ENCODE measurements at regions not wholly inside any gene's neighbourhood (a gene's known extent, or its start where the extent isn't known, plus 50 kb on each side); places are given as distances from the start of the nearest gene placed in this dataset.

DNA sequence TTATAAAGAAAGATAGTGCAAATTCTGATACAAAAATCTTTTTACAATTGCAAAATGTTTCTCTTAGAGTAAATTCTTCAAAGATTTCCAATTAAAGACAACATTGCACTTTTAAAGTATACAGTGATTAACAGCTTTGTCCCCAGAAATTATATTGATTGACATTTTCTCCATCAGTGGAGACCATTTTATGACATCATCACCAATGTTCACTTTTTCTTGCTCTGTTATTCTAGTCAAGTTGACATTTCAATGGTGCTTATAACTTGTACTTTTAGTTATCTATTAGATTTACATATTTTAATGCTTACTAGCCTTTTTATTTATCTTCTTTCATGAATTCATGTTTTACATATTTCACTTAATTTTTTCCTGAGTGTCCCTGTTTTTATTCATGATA lies 524.8 kb downstream of the HAO1 start:
- DNase-seq = no peak

DNA sequence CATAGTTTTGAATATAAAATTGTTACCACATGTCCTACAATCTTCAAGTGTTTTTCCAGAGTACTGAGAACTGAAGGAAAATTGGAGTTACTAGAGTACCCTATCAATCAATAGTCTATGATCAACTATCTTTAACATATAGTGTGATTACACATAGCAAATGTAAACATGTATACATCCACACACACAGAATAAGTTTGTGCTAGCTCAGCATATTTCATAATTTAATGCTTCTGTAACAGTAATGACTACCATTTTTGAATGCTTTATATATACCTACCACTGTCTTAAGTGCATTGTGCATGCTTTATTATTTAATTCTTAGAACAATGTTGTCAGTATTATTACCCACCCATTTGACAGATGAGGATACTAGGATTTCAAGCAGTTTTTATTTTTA lies 523.9 kb downstream of the HAO1 start:
- DNase-seq = no peak
- Mint-ChIP-seq H3K9me3 (peaks cover 0 to 3% of the 10 kb centered on the region in 2 donors), H3K4me3 (no peak overlapping the region), H3K4me1 (no peaks in the 10 kb centered on the region), H3K27ac (no peak overlapping the region), H3K27me3 (no peaks in the 10 kb centered on the region)
- no peak for ATAC-seq

More for the DNA sequence above, 524.8 kb downstream of the HAO1 start:
- Mint-ChIP-seq H3K27me3 (no peaks in the 10 kb centered on the region), H3K4me1 (no peaks in the 10 kb centered on the region), H3K9me3 (no peaks in the 10 kb centered on the region), H3K4me3 (no peak overlapping the region), H3K27ac (no peak overlapping the region)
- ATAC-seq = no peak

DNA sequence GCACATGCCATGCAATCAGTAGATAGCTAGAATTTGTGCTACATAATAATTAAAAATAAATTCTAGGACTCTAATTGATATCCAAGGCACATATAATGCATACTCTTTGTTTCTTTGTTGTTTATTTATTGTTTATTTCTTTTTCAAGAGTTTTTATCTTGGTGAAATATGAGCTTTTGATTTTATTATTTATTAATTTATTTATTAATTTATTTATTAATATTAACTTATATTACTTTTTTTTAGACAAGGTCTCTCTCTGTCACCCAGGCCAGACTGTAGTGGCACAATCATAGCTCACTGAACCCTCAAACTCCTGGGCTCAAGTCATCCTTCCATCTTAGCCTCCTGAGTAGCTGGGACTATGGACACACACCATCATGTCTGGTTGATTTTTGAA lies 519.9 kb downstream of the HAO1 start:
- Mint-ChIP-seq H3K27ac (no peak overlapping the region), H3K9me3 (peaks cover 0 to 5% of the 10 kb centered on the region in 2 donors), H3K27me3 (no peaks in the 10 kb centered on the region), H3K4me1 (no peaks in the 10 kb centered on the region), H3K4me3 (no peak overlapping the region)
- DNase-seq (no peak), ATAC-seq (no peak)

DNA sequence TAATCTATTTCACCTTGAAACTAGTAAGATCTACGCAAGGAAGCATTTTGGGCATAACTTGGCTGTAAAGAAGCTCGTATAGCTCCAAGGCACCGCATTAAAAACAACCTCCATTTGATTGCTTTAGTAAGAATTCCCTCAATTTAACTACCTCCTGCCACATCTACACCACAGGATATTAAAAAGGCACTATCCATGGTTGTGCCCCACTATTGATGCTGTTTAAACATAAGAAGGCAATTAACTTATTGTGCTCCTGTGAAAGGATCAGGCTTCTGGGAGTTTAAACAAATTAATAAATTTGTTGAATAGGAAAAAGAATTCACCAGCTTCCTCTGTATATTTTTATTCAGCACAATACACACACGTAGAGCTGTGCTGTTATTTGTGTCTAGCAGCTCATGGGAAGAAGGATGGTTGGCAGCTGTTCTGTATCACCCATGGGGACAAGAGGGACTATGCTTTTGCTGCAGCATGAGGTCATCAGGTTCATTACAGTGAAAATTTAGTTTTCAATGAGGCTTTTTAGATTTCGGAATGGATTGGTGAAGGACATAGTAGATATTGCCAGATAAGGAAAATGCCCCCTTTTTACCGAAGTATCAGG lies 513.3 kb downstream of the HAO1 start:
- Mint-ChIP-seq H3K4me3 (no peak overlapping the region), H3K9me3 (no peaks in the 10 kb centered on the region), H3K27ac (no peak overlapping the region), H3K4me1 (no peaks in the 10 kb centered on the region), H3K27me3 (no peaks in the 10 kb centered on the region)
- ATAC-seq (no peak), DNase-seq (no peak)

DNA sequence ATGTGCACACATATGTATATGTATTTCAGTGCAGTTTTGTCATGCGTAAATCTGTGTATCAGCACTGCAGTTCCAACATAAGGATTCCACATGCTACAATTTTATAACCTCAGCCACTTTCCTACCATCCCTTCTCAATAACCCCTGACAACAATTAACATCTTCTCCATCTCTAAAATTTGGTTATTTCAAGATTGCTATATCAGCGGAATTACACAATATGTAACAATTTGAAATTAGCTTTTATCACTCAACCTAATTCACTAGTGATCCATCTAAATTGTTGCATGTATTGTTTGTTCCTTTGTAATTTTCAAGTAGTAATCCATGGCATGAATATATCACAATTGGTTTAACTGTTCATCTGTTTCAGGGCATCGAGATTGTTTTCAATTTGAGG lies 511.3 kb downstream of the HAO1 start:
- DNase-seq = no peak
- no peak overlapping the region for H3K4me3 Mint-ChIP-seq
- no peaks in the 10 kb centered on the region for H3K4me1 Mint-ChIP-seq
- no peaks in the 10 kb centered on the region for H3K9me3 Mint-ChIP-seq
- no peak for ATAC-seq
- no peak overlapping the region for H3K27ac Mint-ChIP-seq
- no peaks in the 10 kb centered on the region for H3K27me3 Mint-ChIP-seq

DNA sequence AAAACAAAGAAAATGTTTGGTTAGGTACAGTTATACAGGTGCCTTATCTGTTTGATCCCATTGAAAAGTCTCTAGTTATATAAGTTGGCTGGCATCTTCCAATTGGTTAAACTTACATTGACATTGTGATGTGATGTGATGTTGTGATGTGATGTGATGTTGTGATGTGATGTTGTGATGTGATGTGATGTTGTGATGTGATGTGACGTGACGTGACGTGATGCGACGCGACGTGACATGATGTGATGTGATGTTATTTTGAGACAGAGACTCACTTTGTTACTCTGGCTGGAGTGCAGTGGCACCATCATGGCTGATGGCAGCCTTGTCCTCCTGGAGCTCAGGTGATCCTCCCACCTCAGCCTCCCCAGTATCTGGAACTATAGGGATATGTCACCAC lies 507.6 kb downstream of the HAO1 start:
- no peak for ATAC-seq
- Mint-ChIP-seq H3K27ac (no peak overlapping the region), H3K9me3 (no peaks in the 10 kb centered on the region), H3K4me3 (no peak overlapping the region), H3K27me3 (no peaks in the 10 kb centered on the region), H3K4me1 (no peaks in the 10 kb centered on the region)
- no peak for DNase-seq

DNA sequence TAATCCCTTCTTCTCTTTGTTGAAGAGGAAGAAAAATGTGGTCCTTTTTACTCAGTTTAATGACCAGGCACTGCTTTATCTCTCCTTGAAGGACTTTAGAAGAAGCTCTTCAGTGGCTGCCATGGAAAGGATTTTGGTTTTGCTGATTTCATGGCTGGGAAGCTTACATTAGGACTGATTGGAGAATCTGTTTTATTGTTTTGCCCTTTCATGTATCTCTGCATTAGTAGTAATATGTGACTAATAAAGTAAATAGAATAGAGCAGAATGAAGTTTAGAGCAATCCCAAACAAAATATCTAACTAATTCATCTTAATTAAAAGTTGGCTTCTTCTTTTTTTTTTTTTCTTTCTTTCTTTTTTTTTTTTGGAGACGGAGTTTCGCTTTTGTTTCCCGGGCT lies 502.9 kb downstream of the HAO1 start:
- DNase-seq (no peak), ATAC-seq (no peak)
- no peak overlapping the region for H3K4me3 Mint-ChIP-seq
- peaks cover 0 to 8% of the 10 kb centered on the region in 2 donors for H3K9me3 Mint-ChIP-seq
- no peaks in the 10 kb centered on the region for H3K27me3 Mint-ChIP-seq
- H3K4me1 Mint-ChIP-seq = no peaks in the 10 kb centered on the region
- H3K27ac Mint-ChIP-seq = no peak overlapping the region

DNA sequence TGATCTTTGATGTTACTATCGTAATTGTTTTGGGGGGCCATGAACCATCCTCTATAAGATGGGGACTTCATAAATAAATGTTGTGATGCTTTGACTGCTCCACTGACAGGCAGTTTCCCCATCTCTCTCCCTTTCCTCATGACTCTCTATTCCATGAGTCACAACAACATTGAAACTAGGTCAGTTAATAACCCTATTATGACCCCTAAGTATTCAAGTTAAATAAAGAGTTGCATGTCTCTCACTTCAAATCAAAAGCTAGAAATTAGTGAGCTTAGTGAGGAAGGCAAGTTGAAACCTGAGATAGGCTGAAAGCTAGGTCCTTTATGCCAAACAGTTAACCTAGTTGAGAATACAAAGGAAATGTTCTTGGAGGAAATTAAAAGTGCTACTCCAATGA lies 491.0 kb downstream of the HAO1 start:
- H3K4me1 Mint-ChIP-seq = no peaks in the 10 kb centered on the region
- ATAC-seq (no peak), DNase-seq (no peak)
- H3K9me3 Mint-ChIP-seq = no peaks in the 10 kb centered on the region
- H3K27me3 Mint-ChIP-seq = no peaks in the 10 kb centered on the region
- H3K27ac Mint-ChIP-seq = no peak overlapping the region
- H3K4me3 Mint-ChIP-seq = no peak overlapping the region

DNA sequence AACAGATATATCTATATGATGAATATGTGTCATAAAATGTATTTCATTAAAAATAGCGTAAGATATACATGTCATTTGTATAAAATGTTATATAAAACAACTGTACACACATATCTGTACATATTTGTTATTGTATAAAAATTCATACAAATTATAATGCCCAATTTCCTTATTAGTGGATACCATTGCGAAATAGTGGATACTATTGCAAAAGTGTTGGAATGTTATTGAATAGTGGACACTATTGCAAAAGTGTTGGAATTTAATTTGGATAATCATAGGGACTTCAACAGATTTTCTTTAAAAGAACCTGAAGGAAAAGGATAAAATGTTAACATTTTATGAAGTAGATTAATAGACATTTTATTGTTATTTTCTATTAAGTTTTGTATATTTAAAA lies 487.4 kb downstream of the HAO1 start:
- Mint-ChIP-seq H3K9me3 (no peaks in the 10 kb centered on the region), H3K4me3 (no peak overlapping the region), H3K4me1 (no peaks in the 10 kb centered on the region), H3K27ac (no peak overlapping the region), H3K27me3 (no peaks in the 10 kb centered on the region)
- ATAC-seq (no peak), DNase-seq (no peak)

DNA sequence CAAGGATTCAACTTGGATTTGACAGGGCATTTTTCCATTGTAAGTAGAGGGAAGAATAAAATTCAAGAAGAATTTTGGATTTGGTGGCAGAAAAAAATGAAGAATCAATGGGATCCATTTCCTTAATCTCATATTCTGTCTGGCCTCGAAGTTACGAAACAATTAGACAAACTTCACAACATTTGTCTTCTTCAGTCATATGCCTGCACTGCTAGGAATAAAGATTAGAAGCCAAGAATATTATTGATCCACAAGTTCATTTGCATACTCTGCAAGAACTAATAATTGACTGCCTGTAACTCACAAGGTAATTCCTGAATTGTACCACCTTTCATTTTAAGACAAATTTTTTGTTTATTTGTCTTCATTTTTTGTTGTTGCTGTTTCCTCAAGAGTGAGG lies 486.2 kb downstream of the HAO1 start:
- Mint-ChIP-seq H3K27ac (no peak overlapping the region), H3K4me3 (no peak overlapping the region), H3K9me3 (no peaks in the 10 kb centered on the region), H3K27me3 (no peaks in the 10 kb centered on the region), H3K4me1 (no peaks in the 10 kb centered on the region)
- DNase-seq (no peak), ATAC-seq (no peak)

DNA sequence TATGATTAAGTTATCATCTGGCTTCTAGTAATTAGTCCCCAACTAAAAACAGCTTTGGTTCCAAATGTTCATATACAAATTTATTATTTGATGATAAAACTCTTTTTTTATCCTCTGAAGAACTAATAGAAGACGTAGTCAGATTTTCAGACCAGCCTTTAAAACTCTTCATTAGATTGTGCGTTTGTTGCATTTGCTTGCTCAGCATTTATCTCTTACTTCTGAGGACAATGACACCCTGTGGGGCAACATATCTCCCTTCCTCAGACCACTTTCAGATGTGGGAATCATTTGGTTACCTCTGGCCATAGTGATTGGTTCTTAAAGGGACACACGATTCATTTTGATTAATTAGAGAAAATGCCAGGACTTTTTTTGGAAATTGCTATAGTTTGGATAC lies 481.8 kb downstream of the HAO1 start:
- no peak overlapping the region for H3K4me3 Mint-ChIP-seq
- peaks cover 8% of the 10 kb centered on the region in 2 donors for H3K9me3 Mint-ChIP-seq
- DNase-seq (no peak), ATAC-seq (no peak)
- no peaks in the 10 kb centered on the region for H3K27me3 Mint-ChIP-seq
- H3K27ac Mint-ChIP-seq = no peak overlapping the region
- no peaks in the 10 kb centered on the region for H3K4me1 Mint-ChIP-seq

DNA sequence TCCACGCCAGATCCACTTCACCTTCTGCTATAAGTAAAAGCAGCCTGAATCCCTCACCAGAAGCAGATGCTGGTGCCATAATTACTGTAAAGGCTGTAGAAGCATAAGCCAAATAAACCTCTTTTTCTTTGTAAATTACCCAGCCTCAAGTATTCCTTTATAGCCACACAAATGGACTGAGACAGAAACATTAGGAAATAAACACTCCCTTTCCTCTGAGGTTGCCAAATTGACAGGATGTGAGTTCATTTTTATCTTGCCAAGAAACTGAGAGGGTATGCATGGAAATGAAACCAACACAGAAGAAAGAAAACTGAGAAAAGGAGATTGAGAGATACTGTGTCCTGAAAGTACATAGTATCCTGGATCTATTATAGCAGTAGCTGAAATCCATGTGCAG lies 481.2 kb downstream of the HAO1 start:
- DNase-seq = no peak
- no peak overlapping the region for H3K4me3 Mint-ChIP-seq
- H3K27ac Mint-ChIP-seq = no peak overlapping the region
- peaks cover 8 to 9% of the 10 kb centered on the region in 2 donors for H3K9me3 Mint-ChIP-seq
- H3K27me3 Mint-ChIP-seq = no peaks in the 10 kb centered on the region
- ATAC-seq = no peak
- no peaks in the 10 kb centered on the region for H3K4me1 Mint-ChIP-seq

DNA sequence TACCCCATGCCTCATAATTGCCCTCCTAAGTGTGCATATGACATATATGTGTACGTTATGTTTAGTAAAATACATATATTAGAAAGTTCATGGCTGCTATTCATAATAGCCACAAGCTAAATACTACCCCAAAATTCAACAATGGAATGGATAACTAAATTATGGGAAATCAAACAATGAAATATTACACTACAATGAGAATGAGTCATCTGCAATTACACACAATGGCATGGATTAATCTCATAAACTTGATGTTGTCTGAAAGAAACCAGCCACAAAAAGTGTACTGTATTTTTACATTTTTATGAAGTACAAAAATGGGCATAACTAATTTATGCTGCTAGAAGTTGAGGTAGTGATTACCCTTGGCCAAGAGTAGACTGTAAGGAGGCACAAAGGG lies 477.0 kb downstream of the HAO1 start:
- Mint-ChIP-seq H3K9me3 (peaks cover 8 to 18% of the 10 kb centered on the region in 2 donors), H3K4me3 (no peak overlapping the region), H3K27me3 (no peaks in the 10 kb centered on the region), H3K4me1 (no peaks in the 10 kb centered on the region), H3K27ac (no peak overlapping the region)
- DNase-seq = no peak
- no peak for ATAC-seq

DNA sequence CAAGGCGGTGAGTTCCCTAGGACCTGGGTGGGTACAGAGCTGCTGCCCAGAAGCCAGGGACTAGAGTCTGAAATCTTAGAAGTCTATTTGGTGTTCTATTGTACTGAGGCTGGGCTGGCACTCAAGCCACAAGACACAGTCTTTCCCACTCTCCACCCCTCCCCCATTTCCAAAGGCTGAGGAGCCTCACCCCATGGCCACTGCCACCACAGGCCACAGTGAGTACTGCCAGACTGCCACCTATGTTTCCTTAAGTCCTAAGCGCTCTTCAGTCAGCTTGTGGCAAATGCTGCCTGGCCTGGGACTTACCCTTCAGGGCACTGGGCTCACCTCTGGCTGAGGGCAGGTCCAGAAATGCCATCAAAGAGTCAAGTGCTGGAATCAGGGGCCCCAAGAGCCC lies 469.3 kb downstream of the HAO1 start:
- H3K4me1 Mint-ChIP-seq = no peaks in the 10 kb centered on the region
- DNase-seq (no peak), ATAC-seq (no peak)
- peaks cover 4 to 11% of the 10 kb centered on the region in 2 donors for H3K9me3 Mint-ChIP-seq
- no peak overlapping the region for H3K4me3 Mint-ChIP-seq
- no peaks in the 10 kb centered on the region for H3K27me3 Mint-ChIP-seq
- H3K27ac Mint-ChIP-seq = no peak overlapping the region

DNA sequence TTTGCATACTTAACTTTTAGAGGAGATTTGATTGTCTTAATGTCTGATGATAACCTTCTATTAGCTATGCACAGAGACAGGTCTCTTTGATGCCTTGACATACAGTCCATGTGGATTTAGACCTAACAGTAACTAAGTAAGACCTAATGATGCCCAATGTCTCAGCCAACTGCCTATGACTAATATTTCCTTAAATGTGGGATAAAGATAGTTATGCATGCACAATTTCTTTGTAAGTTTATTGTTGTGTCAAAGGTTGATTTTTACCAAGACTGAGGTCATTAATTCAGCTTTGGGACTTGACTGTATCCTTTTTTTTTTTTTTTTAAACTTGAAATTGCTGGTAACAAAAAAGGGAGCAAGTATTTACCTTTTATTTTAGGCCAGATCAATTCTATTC lies 450.0 kb downstream of the HAO1 start:
- no peaks in the 10 kb centered on the region for H3K27me3 Mint-ChIP-seq
- H3K4me1 Mint-ChIP-seq = no peaks in the 10 kb centered on the region
- DNase-seq = no peak

DNA sequence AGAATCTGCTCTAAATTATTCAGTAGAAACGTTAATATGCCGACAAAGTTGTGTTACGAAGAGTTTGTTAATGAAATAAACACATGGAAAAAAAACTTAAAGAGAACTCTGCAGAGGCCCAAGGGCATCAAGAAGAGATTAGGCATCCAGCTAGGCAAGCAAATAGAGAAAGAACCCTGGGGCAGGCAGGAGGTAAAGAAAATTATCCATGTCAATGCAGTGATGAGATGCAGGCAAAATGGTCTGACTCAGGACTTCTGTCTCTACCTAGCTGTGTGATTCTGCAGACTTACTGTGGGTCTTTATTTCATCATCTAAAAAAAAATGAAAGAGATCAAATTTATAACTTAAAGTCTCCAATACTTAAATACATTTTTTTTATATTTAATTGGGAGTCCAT lies 448.0 kb downstream of the HAO1 start:
- H3K9me3 Mint-ChIP-seq = peaks cover 5 to 26% of the 10 kb centered on the region in 2 donors
- no peak overlapping the region for H3K27ac Mint-ChIP-seq

More for the DNA sequence above, 450.0 kb downstream of the HAO1 start:
- ATAC-seq = no peak
- Mint-ChIP-seq H3K9me3 (peaks cover 5 to 26% of the 10 kb centered on the region in 2 donors), H3K4me3 (no peak overlapping the region), H3K27ac (no peak overlapping the region)

DNA sequence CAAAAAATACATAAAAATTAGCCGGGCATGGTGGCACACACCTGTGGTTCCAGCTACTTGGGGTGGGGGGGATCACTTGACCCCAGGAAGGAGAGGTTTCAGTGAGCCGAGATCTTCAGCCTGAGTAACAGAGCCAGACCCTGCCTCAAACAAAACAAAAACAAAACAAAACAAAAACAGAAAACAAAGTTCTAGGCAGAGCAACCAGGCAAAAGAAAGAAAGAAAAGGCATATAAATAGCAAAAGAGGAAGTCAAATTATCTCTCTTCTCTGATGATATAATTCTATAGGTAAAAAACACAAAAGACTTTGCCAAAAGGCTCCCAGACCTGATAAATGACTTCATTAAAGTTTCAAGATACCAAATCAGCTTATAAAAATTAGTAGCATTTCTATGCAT lies 446.9 kb downstream of the HAO1 start:
- H3K27ac Mint-ChIP-seq = no peak overlapping the region
- no peak overlapping the region for H3K4me3 Mint-ChIP-seq
- H3K4me1 Mint-ChIP-seq = no peaks in the 10 kb centered on the region
- ATAC-seq (no peak), DNase-seq (no peak)
- H3K27me3 Mint-ChIP-seq = no peaks in the 10 kb centered on the region
- H3K9me3 Mint-ChIP-seq = peaks cover 5 to 26% of the 10 kb centered on the region in 2 donors

More for the DNA sequence above, 448.0 kb downstream of the HAO1 start:
- H3K4me1 Mint-ChIP-seq = no peaks in the 10 kb centered on the region
- no peak overlapping the region for H3K4me3 Mint-ChIP-seq
- DNase-seq = no peak
- ATAC-seq = no peak
- no peaks in the 10 kb centered on the region for H3K27me3 Mint-ChIP-seq
